H1 (cell line): ENCODE measurements at regions not wholly inside any gene's neighbourhood (a gene's known extent, or its start where the extent isn't known, plus 50 kb on each side); places are given as distances from the start of the nearest gene placed in this dataset.

Source experiments
- CTCF ChIA-PET: fragments of 300-600 bp; sonication (Branson Sonifier 250); formaldehyde crosslinking; loops from one replicate; lab custom pipeline; 2021; ENCODE audit not compliant: partially characterized antibody; lab: Charles Lee
- POLR2A ChIA-PET: fragments of 300-600 bp; sonication (Branson Sonifier 250); formaldehyde crosslinking; loops from one replicate; lab custom pipeline; 2021; ENCODE audit warnings: inconsistent platforms; ENCODE audit not compliant: partially characterized antibody; lab: Charles Lee
- DNase-seq, 2 experiments: peaks; one replicate each; pipeline versions ENCODE4 v3.0.0 to v3.0.0-alpha.2; 2010 to 2022; ENCODE audit warnings: low spot score in 2 of 2, low read depth in 1 of 2, mixed read lengths in 1 of 2
- FAIRE-seq: peaks from 2 replicates; lab custom pipeline; 2011; peaks lifted over from hg19 to GRCh38; lab: Jason Lieb, UNC
- H2AFZ ChIP-seq: 2 replicates; pipeline ENCODE4 v1.8.1; 2012; ENCODE audit warnings: low read length, inconsistent platforms
- H2AK5ac ChIP-seq: 2 replicates; pipeline ENCODE4 v1.6.1; 2013; ENCODE audit warnings: low read depth, low read length
- H2BK120ac ChIP-seq: replicated peaks from 2 replicates; pipeline ENCODE3; 2013; ENCODE audit warnings: low read depth, low read length, inconsistent platforms
- H2BK12ac ChIP-seq: 2 replicates; pipeline ENCODE4 v1.6.1; 2013; ENCODE audit warnings: low read depth, low read length
- H2BK15ac ChIP-seq: 2 replicates; pipeline ENCODE4 v1.6.1; 2013; ENCODE audit warnings: low read length
- H2BK20ac ChIP-seq: 2 replicates; pipeline ENCODE4 v1.6.1; 2013; ENCODE audit warnings: low read length
- H2BK5ac ChIP-seq: 2 replicates; pipeline ENCODE4 v1.6.1; 2013; ENCODE audit warnings: low read depth, low read length
- H3K14ac ChIP-seq: 2 replicates; pipeline ENCODE4 v1.6.1; 2013; ENCODE audit warnings: inconsistent platforms; ENCODE audit not compliant: insufficient read length
- H3K18ac ChIP-seq: 2 replicates; pipeline ENCODE4 v1.6.1; 2013; ENCODE audit warnings: low read length; ENCODE audit errors: extremely low read depth
- H3K23ac ChIP-seq: 2 replicates; pipeline ENCODE4 v1.6.1; 2013; ENCODE audit warnings: inconsistent platforms; ENCODE audit not compliant: insufficient read length
- H3K23me2 ChIP-seq: 2 replicates; pipeline ENCODE4 v1.6.1; 2013; ENCODE audit warnings: low read depth, low read length
- H3K27ac ChIP-seq: 2 replicates; pipeline ENCODE4 v1.6.1; 2011; ENCODE audit warnings: low read depth, low read length, inconsistent platforms
- H3K27me3 ChIP-seq, 4 experiments: replicated peaks in 1 of 4; 1 replicate in 1 of 4; 2 replicates in 3 of 4; pipeline versions ENCODE4 v1.6.1 to v1.8.1; 2011 to 2013; ENCODE audit warnings: low read length in 3 of 4, mild to moderate bottlenecking in 3 of 4, inconsistent platforms in 2 of 4, mixed read lengths in 2 of 4, moderate library complexity in 1 of 4; ENCODE audit not compliant: control insufficient read depth in 3 of 4, insufficient read depth in 3 of 4; ENCODE audit errors: extremely low read depth in 1 of 4
- H3K36me3 ChIP-seq, 4 experiments: 2 replicates each; pipeline versions ENCODE4 v1.6.1 to v1.8.1; 2011 to 2013; ENCODE audit warnings: mild to moderate bottlenecking in 4 of 4, low read length in 3 of 4, moderate library complexity in 2 of 4, control low read depth in 1 of 4, inconsistent platforms in 1 of 4; ENCODE audit not compliant: insufficient read depth in 4 of 4, control insufficient read depth in 2 of 4
- H3K4ac ChIP-seq: replicated peaks from 2 replicates; pipeline ENCODE3; 2013; ENCODE audit warnings: low read length, low read depth, mixed read lengths, inconsistent platforms; ENCODE audit not compliant: insufficient read length
- H3K4me1 ChIP-seq, 4 experiments: replicated peaks in 1 of 4; 1 replicate in 1 of 4; 2 replicates in 3 of 4; pipeline versions ENCODE4 v1.6.1 to v1.8.1; 2011 to 2013; ENCODE audit warnings: low read length in 3 of 4, inconsistent platforms in 2 of 4, mixed read lengths in 1 of 4; ENCODE audit not compliant: insufficient read depth in 4 of 4, control insufficient read depth in 3 of 4
- H3K4me2 ChIP-seq, 2 experiments: 2 replicates each; pipeline versions ENCODE4 v1.6.1 to v1.8.1; 2011 to 2013; ENCODE audit warnings: low read depth in 2 of 2, low read length in 2 of 2, control low read depth in 1 of 2, inconsistent platforms in 1 of 2, mild to moderate bottlenecking in 1 of 2; ENCODE audit not compliant: insufficient read depth in 1 of 2
- H3K4me3 ChIP-seq, 4 experiments: fragments of 200-600, 300-600 bp in 1 of 4; sonication (generic), shearing (Covaris generic), sonication (Bioruptor Twin) in 1 of 4; 2 replicates each; pipeline versions ENCODE4 v1.5.1 to v1.8.1; 2011 to 2016; ENCODE audit warnings: low read length in 4 of 4, low read depth in 3 of 4, control low read depth in 2 of 4, inconsistent platforms in 2 of 4, mild to moderate bottlenecking in 2 of 4, mixed read lengths in 1 of 4, moderate library complexity in 1 of 4; ENCODE audit not compliant: insufficient read depth in 2 of 4; ENCODE audit errors: extremely low read depth in 1 of 4
- H3K56ac ChIP-seq: replicated peaks from 2 replicates; pipeline ENCODE3; 2013; ENCODE audit warnings: low read depth, mild to moderate bottlenecking, mixed read lengths, low read length, inconsistent platforms; ENCODE audit not compliant: insufficient read length
- H3K79me1 ChIP-seq: 2 replicates; pipeline ENCODE4 v1.6.1; 2013; ENCODE audit warnings: low read depth, low read length, control low read depth
- H3K79me2 ChIP-seq, 2 experiments: 2 replicates each; pipeline versions ENCODE4 v1.6.1 to v1.8.1; 2012 to 2013; ENCODE audit warnings: low read length in 2 of 2, mild to moderate bottlenecking in 2 of 2, inconsistent platforms in 1 of 2; ENCODE audit not compliant: insufficient read depth in 2 of 2, control insufficient read depth in 1 of 2
- H3K9ac ChIP-seq, 4 experiments: replicated peaks in 1 of 4; 1 replicate in 1 of 4; 2 replicates in 3 of 4; pipeline versions ENCODE4 v1.6.1 to v1.8.1; 2011 to 2013; ENCODE audit warnings: low read depth in 3 of 4, low read length in 3 of 4, control low read depth in 2 of 4, mild to moderate bottlenecking in 2 of 4, moderate library complexity in 2 of 4, inconsistent platforms in 1 of 4; ENCODE audit errors: extremely low read depth in 1 of 4
- H3K9me3 ChIP-seq, 2 experiments: 2 replicates each; pipeline versions ENCODE4 v1.6.1 to v1.8.1; 2012 to 2013; ENCODE audit warnings: mild to moderate bottlenecking in 2 of 2, moderate library complexity in 2 of 2, control low read depth in 1 of 2, inconsistent platforms in 1 of 2, low read depth in 1 of 2, low read length in 1 of 2, mixed read lengths in 1 of 2; ENCODE audit not compliant: insufficient read depth in 2 of 2
- H4K20me1 ChIP-seq, 2 experiments: replicated peaks in 1 of 2; 2 replicates each; pipeline versions ENCODE3 to v1.8.1; 2011 to 2013; ENCODE audit warnings: inconsistent platforms in 2 of 2, low read length in 2 of 2, mild to moderate bottlenecking in 1 of 2; ENCODE audit not compliant: insufficient read depth in 2 of 2, control insufficient read depth in 1 of 2
- H4K5ac ChIP-seq: 2 replicates; pipeline ENCODE4 v1.6.1; 2013; ENCODE audit warnings: low read length, low read depth, mixed read lengths, inconsistent platforms; ENCODE audit not compliant: insufficient read length
- H4K8ac ChIP-seq: 2 replicates; pipeline ENCODE4 v1.8.0; 2013; ENCODE audit warnings: mild to moderate bottlenecking, moderate library complexity, low read length, inconsistent platforms; ENCODE audit not compliant: insufficient read depth; ENCODE audit errors: extremely low read depth
- H4K91ac ChIP-seq: replicated peaks from 2 replicates; pipeline ENCODE3; 2013; ENCODE audit warnings: low read length, mixed read lengths, inconsistent platforms; ENCODE audit not compliant: insufficient read length
- SAP30 ChIP-seq: fragments of 300-600 bp; sonication (generic); IDR thresholded peaks from 2 replicates; pipeline ENCODE4 v1.7.1; 2012; ENCODE audit warnings: low read length, moderate library complexity, mild to moderate bottlenecking, inconsistent platforms; ENCODE audit not compliant: insufficient read depth, insufficient replicate concordance
- WGBS, 2 experiments: shearing (Covaris generic) in 1 of 2; methylation state at CpG; one replicate each; pipeline versions ENCODE4 v1.1.6 to v1.1.7; 2013 to 2015; ENCODE audit warnings: low lambda C conversion rate in 2 of 2, mixed read lengths in 2 of 2, inconsistent platforms in 1 of 2, low coverage in 1 of 2, missing lambda C conversion rate in 1 of 2; ENCODE audit not compliant: insufficient replicate concordance in 2 of 2, insufficient coverage in 1 of 2, insufficient read length in 1 of 2; ENCODE audit errors: extremely low coverage in 1 of 2, missing lambda C conversion rate in 1 of 2; 5-methylcytosine and 5-hydroxymethylcytosine counted together

GRCh38 chr3:70803319-70803718, 490.9 kb upstream of the MDFIC2 start:
- FAIRE-seq (no peak), DNase-seq (no peak)
- H3K27ac ChIP-seq, result no peak overlapping the region
- CTCF ChIA-PET, result no interaction called here
- no peak overlapping the region for H4K91ac ChIP-seq
- no peak overlapping the region for H3K4ac ChIP-seq
- H4K5ac ChIP-seq, result no peak overlapping the region
- no peaks in the 10 kb centered on the region for H3K4me1 ChIP-seq
- H2AFZ ChIP-seq, result no peak overlapping the region
- no peak overlapping the region for H3K14ac ChIP-seq
- H3K36me3 ChIP-seq, result no peaks in the 10 kb centered on the region
- H4K20me1 ChIP-seq, result no peaks in the 10 kb centered on the region
- no peak overlapping the region for H3K18ac ChIP-seq
- no peaks in the 10 kb centered on the region for H3K27me3 ChIP-seq
- 91% methylated on average over 2 of the region's 2 CpGs; no CpG with 5 or more reads in 1 of the 2 experiments for WGBS, 2 experiments
- POLR2A ChIA-PET, result no interaction called here
- H3K4me2 ChIP-seq, result no peak overlapping the region
- H3K9me3 ChIP-seq, result no peaks in the 10 kb centered on the region
- no peak overlapping the region for H3K9ac ChIP-seq
- no peaks in the 10 kb centered on the region for H3K79me2 ChIP-seq
- H4K8ac ChIP-seq, result no peak overlapping the region
- H3K23ac ChIP-seq, result no peak overlapping the region
- no peak overlapping the region for H2AK5ac ChIP-seq
- no peak overlapping the region for H3K56ac ChIP-seq
- H3K23me2 ChIP-seq, result no peaks in the 10 kb centered on the region
- H2BK15ac ChIP-seq, result no peak overlapping the region
- H2BK12ac ChIP-seq, result no peak overlapping the region
- no peaks in the 10 kb centered on the region for H3K79me1 ChIP-seq
- H2BK5ac ChIP-seq, result no peak overlapping the region
- H3K4me3 ChIP-seq, result no peak overlapping the region
- no peak overlapping the region for H2BK20ac ChIP-seq
- H2BK120ac ChIP-seq, result no peak overlapping the region
- no peak for TF ChIP-seq SAP30
